ENCODE measurements at regions not wholly inside any gene's neighbourhood (a gene's known extent, or its start where the extent isn't known, plus 50 kb on each side); places are given as distances from the start of the nearest gene placed in this dataset.

DNA sequence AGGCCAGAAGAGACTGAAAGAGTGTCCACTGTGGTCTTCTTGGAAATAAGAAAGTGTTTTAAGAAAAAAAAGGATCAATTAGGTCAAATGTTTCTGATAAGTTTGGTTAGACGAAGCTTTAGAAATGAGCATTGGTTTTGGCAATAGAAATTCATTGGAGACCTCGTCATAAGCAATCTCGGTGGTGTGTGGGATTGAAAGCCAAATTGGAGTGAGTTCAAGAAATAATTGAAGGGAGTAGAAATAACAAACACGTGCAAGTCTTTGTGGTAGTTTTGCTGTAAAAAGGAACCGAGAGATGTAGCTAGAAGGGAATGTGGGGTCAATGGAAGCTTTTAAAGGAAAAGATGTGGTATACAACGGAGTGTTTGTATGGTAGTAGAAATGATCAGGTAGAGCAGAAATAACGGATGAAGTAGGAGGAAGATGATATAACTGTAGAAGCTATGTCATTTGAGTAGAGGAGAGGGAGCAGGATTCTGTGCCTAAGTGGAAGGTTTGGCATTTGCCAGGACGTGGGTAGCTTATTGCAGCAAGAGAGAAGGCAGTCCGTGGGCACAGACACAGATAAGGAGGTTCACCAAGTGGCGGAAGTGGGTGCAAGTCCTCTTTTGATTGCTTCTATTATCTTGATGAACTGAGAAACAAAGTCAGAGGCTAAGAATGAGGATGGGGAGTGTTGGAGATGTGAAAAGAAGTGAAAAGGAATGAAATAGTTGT lies 146.2 kb downstream of the DACT1 start:
- no peak for DNase-seq (ENCODE audit: low read depth)

DNA sequence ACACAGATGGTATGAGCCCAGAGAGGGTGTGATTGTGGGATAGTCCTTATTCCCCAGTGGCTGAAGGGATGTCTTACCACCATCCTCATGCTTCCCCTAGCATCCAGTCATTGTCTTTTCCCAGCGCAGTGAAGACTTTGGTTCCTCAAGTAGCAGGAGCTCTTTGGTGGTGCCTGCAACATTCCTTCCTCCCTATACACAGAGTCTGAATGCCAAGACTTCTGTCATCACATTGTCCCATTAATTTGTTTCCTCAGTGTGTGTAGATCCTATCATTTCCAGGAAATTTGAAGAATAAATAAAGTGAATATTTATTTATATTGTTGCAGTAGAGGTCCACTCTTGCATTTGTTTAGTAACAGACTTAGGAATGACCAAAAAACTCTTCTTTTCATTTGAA lies 147.2 kb downstream of the DACT1 start:
- DNase-seq (ENCODE audit: low read depth): no peak

DNA sequence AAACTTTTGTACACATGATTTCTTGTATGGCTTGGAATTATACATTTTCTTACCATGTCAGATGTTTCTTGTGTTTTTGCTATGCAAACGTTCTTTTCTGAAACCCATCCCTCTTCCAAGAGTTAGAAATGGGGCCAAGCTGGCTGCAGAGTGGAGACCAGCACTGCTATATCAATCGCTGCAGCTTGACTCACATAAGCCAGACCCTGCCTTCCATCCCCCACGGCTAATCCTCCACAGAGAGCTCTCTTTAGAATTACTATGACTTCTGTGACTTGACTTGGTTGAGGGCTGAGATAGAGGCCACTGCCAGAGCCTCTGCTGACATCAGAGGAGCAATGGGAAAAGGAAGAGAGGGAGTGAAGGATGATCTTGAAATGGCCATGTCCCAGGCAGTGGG lies 147.9 kb downstream of the DACT1 start:
- no peak for DNase-seq (ENCODE audit: low read depth)

DNA sequence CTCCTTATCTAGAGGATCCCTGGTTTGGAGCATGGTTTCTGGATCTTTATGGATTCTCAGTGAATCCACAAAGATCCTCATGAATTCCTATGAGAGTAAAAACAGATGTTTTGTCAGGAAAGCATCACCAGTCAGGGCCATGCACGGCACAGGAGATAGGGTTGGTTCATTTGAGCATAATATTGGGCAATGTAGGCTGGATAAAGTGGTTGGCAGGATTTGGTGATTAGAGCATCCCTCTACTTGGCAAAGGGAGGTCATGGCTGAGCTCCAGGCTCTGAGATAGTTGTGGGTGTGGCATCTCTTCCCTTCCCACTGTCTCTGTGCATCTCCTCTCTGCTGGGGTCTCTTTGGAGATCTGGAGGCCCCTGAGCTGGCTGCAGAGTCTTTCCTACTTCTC lies 149.8 kb downstream of the DACT1 start:
- no peak for DNase-seq (ENCODE audit: low read depth)

DNA sequence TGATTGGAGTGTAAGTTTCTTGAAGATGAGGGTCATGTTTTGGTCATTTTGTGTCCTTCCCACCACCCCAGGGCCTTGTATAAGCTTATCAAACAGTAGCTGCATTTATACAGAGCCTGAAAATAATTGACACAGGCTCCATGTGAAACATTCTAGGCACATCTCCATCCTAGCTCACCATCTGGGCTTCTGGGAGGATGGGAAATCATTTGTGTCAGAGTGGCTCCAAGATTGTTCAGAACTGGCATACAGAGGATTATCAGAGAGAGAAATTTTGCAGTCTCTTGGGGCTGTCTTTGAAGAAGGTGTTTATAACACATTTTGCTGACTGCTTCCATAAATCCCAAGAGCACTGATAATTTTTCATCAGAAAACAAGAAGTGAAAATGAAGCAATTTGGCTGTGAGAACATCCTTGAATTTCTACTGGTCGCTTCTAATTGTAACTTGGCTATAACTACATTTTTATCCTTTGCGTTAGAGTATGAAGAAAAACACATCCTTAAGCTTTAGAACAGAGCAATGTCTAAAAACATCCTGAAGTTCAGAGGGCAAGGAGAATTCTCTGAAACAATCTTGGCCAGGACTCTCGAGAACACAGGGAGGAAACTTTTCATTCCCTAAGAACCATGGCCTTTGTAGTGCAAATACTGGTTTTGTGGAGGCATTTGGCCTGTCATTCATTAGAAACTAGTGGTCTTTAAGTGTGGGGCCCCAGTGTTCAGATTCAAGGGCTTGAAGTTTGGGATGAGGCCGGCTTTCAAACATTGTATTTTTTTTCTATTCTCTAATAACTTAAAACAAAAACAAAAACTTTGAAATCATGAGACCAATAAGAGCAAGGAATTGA lies 151.1 kb downstream of the DACT1 start:
- DNase-seq (ENCODE audit: low read depth): no peak

DNA sequence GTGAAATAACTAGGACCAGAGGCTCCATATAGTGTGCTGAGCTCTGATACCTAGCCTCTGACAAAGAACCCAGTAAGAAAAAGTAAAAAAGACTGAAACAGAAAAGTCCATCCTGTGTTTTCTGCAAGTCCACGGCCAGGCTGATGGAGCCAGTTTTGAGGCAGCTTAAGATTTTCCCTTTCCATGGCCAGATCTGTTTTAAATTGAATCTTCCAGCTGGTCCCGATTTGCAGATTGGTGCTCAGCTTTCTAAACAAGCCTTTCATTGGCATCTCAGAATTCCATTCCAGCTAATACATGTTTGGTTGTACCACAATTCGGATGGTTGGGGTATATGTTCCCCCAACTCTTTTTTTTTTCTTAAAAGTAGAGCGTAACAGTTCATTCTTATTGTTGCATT lies 152.0 kb downstream of the DACT1 start:
- no peak for DNase-seq (ENCODE audit: low read depth)

DNA sequence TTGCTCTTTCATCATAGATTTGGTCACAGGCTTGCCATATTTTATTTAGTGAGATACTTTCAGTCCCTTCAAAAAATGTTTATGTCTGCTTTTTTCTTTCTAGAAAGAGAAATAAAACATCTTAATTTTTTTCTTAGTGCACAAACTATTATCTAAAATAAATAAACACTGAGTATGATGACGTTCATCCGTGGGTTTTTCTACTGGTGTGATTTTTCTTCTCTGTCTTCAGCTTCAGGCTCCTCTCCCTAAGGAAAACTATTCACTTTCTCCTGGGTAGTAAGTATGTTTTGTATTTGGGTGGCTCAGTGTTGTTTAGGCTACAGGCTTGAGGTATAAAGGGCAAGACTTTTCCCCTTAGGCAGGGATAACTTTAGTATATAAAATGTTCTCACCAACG lies 154.7 kb downstream of the DACT1 start:
- DNase-seq (ENCODE audit: low read depth): peak; percentile 33

DNA sequence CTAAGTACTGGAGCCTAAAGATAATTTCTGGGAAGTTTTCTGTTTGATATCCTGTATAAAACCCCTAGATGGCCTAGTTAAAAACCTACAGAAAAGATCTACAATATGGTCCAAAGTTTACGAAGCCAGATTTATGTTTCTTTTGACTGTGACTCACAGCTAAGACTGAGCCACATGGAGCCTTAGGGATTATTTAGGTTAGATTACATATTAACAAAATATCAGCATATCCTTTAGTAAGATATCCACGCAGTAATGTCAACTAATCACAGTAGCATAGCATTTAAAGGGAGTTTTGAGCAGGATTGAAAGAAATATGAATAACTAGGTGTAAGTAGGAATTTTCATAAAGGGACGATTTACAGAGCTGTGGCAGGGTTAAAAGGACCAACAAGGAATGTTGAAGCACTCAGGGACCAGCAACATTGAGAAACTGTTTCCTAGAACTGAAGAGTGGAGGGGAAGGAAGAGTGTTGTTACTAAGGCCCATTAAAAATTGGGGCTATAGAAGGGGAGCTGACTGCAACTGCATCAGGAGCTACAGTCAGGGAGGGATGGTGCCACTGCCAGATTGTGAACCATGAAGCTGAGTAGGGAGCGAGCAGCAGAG lies 155.5 kb downstream of the DACT1 start:
- peak; percentile 28 for DNase-seq (ENCODE audit: low read depth)

DNA sequence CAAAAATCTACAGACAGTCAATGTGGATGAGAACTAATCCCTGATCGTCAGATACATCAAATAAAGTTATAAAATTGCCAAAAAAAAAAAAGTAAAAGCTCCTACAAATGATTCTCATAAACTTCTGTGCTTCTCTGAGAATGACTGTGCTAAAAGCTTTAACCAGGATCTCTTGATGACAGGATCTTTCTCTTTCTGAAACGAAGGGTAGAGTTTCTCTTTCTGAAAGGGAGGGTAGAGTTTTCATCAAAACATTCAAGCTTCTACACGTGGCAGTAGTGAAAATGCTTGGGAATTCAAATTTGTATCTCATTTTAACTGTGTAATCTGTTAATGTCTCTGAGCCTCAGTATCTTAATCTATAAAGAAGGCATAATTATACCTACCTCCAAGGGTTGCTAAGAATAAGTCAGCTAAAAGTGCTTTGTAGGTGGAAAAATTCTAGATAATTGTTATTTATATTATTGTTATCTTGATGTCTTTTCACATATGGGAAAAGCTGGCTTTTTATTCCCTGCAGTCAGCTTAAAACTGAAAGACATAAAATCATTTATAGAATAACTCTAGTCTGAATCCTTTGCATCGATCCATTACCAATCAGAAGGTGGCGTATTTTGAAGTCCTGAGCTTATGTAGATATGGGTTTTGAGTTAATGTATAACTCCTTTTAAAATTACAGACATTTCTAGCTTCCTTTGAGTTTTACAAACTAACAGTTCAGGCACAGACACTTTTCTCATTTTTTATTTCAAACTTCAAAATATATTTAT lies 157.4 kb downstream of the DACT1 start:
- no peak for DNase-seq (ENCODE audit: low read depth)

DNA sequence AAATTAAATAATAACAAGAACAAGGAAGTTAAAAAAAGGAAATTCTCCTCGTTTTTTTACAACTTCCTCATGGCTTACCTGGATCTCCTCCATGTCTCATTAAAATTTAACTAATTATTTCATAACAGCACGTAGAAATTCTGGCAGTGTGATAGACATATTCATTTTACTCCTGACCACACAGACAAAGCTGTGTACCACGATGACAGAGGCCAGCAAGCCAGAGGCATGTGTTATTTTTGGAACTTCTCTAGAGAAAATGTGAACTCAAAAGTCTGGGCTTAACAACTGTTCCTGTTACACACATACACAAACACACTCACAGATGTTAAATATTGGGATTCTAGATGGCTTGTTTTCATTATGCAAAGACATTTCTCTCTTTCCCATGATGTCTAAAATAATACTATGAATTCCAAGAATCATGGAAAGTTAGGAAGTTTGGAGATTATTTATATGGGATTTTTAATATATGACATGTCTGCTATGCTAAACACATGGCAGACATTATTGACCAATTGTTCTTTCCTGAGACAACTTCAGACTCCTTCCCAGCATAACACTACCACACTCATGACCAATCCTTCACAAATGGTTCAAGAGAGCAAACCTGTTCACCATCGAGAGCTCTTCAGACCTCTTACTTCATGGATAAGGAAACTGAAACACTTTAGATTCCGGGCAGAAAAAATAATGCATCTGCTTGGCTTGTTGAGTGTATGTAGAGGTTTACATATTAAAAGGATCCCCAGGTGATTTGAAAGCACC lies 158.7 kb downstream of the DACT1 start:
- DNase-seq (ENCODE audit: low read depth): no peak

DNA sequence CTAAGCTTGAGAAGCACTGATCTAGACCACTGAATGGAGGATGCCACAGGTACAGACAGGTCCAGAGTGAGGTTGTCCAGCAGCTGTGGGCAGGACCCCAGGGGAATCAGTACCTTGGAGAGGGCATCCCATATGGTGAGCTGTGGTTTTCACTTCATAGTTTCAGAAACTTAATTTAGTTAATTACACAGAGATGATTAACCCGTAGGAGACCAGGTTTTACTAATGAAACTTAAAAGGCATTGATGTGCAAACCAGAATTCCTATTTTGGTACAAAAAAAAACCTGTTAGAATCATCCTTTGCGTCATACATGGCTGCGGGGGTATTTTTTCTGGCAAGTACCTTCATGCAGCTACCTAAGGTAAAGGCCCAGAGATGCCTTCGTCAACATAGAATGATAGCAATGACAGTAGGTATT lies 159.3 kb downstream of the DACT1 start:
- DNase-seq (ENCODE audit: low read depth): no peak

DNA sequence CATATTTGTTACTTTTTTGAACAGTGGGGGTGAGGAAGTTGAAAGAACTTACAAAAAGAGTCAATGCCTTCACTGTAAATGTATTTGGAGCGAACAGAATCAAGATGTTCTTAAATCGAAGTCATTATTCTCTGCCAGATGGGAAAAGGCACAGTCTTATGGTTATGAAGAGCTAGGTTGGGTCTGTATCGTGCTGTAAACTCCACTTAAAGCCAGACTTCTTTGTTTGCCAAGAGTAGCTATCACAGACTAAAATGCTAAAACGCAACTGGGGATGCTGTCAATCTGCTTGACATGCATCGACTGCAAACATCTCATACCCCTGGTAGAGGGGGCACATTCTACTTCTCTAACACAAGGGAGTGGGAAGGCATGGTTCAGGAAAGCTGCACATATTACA lies 160.4 kb downstream of the DACT1 start:
- no peak for DNase-seq (ENCODE audit: low read depth)

DNA sequence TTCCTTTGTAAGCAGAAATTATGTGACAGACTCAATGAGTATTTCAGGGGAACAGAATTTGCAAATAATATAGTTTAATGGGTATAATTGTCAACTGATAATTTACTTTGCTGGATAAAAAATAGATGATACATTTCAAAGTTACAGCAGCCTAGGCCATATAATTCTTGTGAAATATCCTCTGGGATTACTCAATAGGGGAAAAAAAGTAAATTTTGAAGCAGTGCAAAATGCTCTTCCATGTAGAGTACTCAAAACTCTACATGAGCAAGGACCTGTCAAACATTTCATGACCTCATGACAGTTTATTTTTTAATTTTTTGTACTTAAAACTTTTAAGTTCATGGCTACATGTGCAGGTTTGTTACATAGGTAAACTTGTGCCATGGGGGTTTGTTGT lies 163.3 kb downstream of the DACT1 start:
- no peak for DNase-seq (ENCODE audit: low read depth)

DNA sequence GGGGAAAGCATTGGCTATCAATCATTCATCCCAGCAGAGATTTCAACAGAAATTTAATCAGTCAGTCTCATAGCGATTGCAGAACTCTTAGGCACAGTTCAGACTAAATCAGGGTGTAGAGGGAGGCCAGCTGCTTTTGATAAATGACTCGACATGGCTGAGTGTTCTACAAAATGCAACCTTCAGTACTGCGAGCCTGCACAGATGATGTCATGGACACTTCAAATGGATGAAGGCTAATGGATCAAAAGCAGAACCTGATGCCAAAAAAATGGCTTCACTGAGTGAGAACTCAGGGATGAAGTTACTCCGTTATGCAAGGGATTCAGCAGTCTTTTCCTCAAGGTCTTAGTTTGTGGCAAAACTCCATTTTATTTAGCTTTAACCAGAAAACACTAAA lies 167.3 kb downstream of the DACT1 start:
- peak; percentile 41 for DNase-seq (ENCODE audit: low read depth)

DNA sequence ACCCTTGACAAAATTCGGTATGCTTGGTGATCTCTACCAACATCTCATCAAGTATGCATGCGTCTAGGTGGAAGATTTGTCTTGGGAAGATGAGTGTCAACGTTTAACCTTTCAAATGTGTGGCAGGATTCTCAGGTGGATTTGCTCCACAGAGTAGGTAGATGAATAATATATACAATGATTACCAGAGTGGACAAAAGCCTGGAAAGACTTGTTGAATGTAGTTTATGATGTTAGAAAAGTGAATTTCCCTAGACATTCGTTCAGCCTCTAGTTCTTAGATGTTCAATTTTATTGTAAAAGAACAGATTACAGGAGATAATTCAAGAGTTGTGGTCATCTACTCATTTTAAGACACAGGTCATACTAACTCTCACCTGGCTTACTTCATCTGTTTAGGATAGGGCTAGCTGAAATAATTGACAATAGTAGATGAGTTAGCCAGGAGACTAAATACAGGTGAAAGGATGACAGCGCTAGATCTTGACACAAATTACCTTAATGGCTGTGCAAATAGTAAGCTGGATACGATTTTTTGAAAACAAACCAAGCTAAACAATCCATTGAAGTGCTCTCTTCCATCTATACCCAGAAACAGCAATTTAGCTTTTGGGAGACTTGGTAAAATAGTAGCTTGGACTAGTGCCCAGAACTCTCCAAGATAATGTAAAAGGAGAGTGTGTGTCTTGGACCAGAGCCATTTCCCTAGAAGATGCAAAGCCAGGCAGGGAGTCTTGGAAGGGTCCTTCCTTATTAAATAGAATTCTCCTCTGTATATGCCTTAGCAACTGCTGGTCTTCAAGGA lies 168.0 kb downstream of the DACT1 start:
- DNase-seq (ENCODE audit: low read depth): peak; percentile 48

DNA sequence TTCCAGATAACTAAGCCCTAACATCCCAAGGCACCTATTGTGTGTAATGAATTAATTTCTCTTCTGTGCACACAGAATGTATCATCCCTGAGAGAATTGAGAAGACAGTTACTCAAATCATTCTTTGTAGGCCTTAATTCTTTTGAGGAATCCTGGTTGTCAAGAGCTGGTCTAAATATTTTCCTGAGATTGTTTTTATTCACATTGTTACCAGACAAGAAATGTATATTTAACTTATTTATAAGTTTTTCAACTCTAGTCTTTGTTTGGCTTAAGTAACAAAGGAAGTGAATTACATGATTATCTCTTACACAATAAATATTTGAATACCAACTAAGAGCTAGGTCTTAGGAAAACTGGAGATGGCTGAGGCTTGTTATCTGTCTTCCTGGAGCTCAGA lies 169.4 kb downstream of the DACT1 start:
- peak; percentile 35 for DNase-seq (ENCODE audit: low read depth)

DNA sequence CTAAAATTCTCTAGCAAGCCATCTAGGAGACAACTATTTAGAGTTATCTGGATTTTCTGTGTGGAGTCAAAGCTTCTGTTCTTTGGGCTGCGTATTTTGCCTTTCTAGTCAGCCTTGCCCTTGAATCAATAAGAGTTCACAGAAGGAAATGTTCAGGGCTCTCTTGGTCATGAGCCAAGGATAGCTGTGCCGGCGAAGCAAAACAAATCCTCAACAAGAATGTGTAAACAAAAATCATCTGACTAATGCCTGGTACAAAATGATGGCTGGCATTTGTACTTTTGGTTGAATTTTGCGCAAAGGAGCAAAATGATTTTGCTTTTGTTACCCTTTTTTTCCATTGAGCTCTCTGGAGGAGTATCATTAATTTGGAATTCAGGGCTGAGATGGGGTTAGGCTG lies 171.1 kb downstream of the DACT1 start:
- DNase-seq (ENCODE audit: low read depth): peak; percentile 81

DNA sequence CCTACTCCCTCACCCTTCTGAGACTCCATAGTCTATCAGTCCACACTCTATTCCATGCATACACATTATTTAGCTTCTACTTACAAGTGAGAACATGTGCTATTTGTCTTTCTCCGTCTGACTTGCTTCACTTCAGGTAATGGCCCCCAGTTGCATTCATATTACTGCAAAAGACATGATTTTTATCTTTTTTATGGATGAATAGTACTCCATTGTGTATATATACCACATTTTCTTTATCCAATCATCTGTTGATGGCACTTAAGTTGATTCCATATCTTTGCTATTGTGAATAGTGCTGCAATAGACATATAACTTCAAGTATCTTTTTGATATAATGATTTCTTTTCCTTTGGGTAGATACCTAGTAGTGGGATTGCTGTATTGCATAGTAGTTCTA lies 171.8 kb downstream of the DACT1 start:
- DNase-seq (ENCODE audit: low read depth): no peak

DNA sequence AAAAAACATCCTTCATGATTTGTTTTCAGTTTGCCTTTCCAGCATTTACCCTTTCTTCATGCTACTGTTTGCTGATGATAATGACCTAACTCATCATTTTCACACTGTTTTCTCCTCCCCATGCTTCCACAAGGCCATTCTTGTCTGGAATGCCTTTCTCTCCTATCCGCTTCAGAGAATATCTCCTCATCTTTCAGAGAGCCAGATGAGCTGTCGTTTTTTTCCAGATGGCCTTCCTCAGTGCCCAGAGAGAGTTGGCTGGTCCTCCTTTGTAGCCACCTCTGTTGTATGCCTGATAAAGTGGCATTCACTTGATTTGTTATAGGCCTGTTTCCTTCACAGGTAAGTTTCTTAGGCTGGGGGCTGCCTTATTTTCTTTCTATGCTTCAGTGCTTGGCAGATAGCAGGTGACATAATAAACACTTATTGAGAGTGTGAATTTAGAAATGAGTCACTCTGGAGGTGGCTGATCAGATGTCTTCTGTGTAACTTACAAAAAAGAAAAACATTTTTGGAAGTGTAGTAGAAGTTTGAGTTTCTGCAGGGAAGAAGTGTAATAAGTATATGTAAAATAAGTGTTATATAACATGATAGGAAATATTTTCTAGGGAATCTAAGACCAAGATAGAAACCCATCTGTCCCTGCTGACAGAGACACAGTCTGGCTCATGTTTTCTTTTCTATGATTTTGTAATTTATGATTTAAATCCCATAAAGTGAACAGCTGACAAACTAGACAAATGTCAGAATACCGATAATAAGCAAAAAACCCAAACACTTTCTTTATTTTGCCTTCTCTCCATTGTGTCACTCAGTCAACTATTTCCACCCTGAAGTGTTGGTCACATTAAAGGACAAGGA lies 174.5 kb downstream of the DACT1 start:
- DNase-seq (ENCODE audit: low read depth): no peak

DNA sequence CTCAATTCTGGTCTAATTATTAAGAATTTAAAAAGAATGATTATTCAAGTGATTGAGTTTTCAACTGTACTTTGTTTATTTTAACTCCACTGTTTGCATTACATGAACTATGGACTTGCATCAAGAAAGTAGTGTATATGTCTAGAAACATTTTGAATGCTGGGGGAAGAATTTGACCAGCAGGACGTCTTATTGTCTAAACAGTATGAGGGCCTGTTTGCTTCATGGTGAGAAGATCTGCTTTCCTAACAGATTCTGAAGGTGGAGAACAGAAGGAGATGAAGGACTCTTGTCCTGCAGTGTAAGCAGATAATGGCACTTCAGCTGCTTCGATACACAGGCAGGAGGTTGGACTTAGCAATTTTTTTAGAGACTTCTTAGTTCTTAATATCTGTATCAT lies 176.0 kb downstream of the DACT1 start:
- DNase-seq (ENCODE audit: low read depth): no peak

Data from iris pigment epithelial cell (primary cell).